Breast epithelium (tissue), 3 donors: ENCODE measurements at regions not wholly inside any gene's neighbourhood (a gene's known extent, or its start where the extent isn't known, plus 50 kb on each side); places are given as distances from the start of the nearest gene placed in this dataset.

Experiments
- CTCF ChIP-seq, 3 donors: fragments of 450-650 bp; IDR thresholded peaks; one replicate each; pipeline ENCODE4 v1.5.1; 2016 to 2017; ENCODE audit warnings: antibody characterized with exemption in 3 of 3, mild to moderate bottlenecking in 3 of 3, moderate library complexity in 3 of 3
- POLR2A ChIP-seq: fragments of 450-650 bp; IDR thresholded peaks from one replicate; pipeline ENCODE4 v1.6.1; 2016; ENCODE audit warnings: antibody characterized with exemption, mild to moderate bottlenecking, moderate library complexity
- POLR2AphosphoS5 ChIP-seq, 3 donors: sonication (generic); formaldehyde crosslinking; IDR thresholded peaks; one replicate each; pipeline ENCODE4 v1.6.1; 2017; ENCODE audit warnings: antibody characterized with exemption in 3 of 3

GRCh38 chr15:59817834-59818233 lies 128.7 kb upstream of the BNIP2 start:
- TF ChIP-seq CTCF (IDR thresholded peaks at IDR 0.05) (no peak), POLR2A (no peak), POLR2AphosphoS5 (IDR thresholded peaks at IDR 0.05) (no peak)
